CD8-positive, alpha-beta memory T cell (primary cell): ENCODE measurements at regions not wholly inside any gene's neighbourhood (a gene's known extent, or its start where the extent isn't known, plus 50 kb on each side); places are given as distances from the start of the nearest gene placed in this dataset.

Experiments
- CTCF ChIA-PET: fragments of 350-600 bp; sonication (Branson Sonifier 250); formaldehyde crosslinking; loops from one replicate; lab custom pipeline; 2021; ENCODE audit warnings: antibody characterized with exemption; lab: Charles Lee
- POLR2A ChIA-PET: fragments of 350-600 bp; sonication (Branson Sonifier 250); formaldehyde crosslinking; loops from one replicate; lab custom pipeline; 2021; ENCODE audit warnings: antibody characterized with exemption; lab: Charles Lee
- DNase-seq, 5 donors: peaks; one replicate each; pipeline versions ENCODE4 v3.0.0 to v3.0.0-alpha.2; 2020 to 2022; ENCODE audit warnings: mixed read lengths in 1 of 5
- H3K27ac ChIP-seq: one replicate; pipeline ENCODE4 v1.7.0; 2013; ENCODE audit warnings: low read depth, mild to moderate bottlenecking, low read length, moderate library complexity
- H3K27me3 ChIP-seq: 2 replicates; pipeline ENCODE4 v1.7.0; 2013; ENCODE audit warnings: low read length, mild to moderate bottlenecking; ENCODE audit not compliant: insufficient read depth, poor library complexity, severe bottlenecking
- H3K36me3 ChIP-seq: 2 replicates; pipeline ENCODE4 v1.7.0; 2013; ENCODE audit warnings: mild to moderate bottlenecking, low read length, moderate library complexity; ENCODE audit not compliant: insufficient read depth
- H3K4me1 ChIP-seq: 2 replicates; pipeline ENCODE4 v1.7.0; 2013; ENCODE audit warnings: mild to moderate bottlenecking, low read length, moderate library complexity; ENCODE audit not compliant: insufficient read depth
- H3K4me3 ChIP-seq: 2 replicates; pipeline ENCODE4 v1.7.0; 2013; ENCODE audit warnings: mild to moderate bottlenecking, low read length
- H3K9me3 ChIP-seq: 2 replicates; pipeline ENCODE4 v1.7.0; 2013; ENCODE audit warnings: mild to moderate bottlenecking, low read length
- H3K27ac Mint-ChIP-seq, 8 donors: one replicate each; pipeline ENCODE4 v1.8.0; 2020 to 2021; ENCODE audit warnings: mixed read lengths in 8 of 8, mild to moderate bottlenecking in 6 of 8, inconsistent platforms in 3 of 8, moderate library complexity in 3 of 8
- H3K27me3 Mint-ChIP-seq, 2 donors: one replicate each; pipeline ENCODE4 v1.8.0; 2020 to 2021; ENCODE audit warnings: mixed read lengths in 2 of 2, mild to moderate bottlenecking in 1 of 2, moderate library complexity in 1 of 2
- H3K36me3 Mint-ChIP-seq, 3 donors: one replicate each; pipeline ENCODE4 v1.8.0; 2020 to 2021; ENCODE audit warnings: mixed read lengths in 3 of 3, inconsistent platforms in 1 of 3, mild to moderate bottlenecking in 1 of 3
- H3K4me1 Mint-ChIP-seq, 3 donors: one replicate each; pipeline ENCODE4 v1.8.0; 2020 to 2021; ENCODE audit warnings: mixed read lengths in 3 of 3, inconsistent platforms in 1 of 3, mild to moderate bottlenecking in 1 of 3
- H3K4me3 Mint-ChIP-seq, 7 donors: one replicate each; pipeline ENCODE4 v1.8.0; 2020 to 2021; ENCODE audit warnings: mixed read lengths in 7 of 7, mild to moderate bottlenecking in 6 of 7, moderate library complexity in 4 of 7, inconsistent platforms in 2 of 7
- H3K9me3 Mint-ChIP-seq, 5 donors: one replicate each; pipeline ENCODE4 v1.8.0; 2020 to 2022; ENCODE audit warnings: mixed read lengths in 5 of 5, mild to moderate bottlenecking in 3 of 5, moderate library complexity in 2 of 5, inconsistent platforms in 1 of 5

DNA sequence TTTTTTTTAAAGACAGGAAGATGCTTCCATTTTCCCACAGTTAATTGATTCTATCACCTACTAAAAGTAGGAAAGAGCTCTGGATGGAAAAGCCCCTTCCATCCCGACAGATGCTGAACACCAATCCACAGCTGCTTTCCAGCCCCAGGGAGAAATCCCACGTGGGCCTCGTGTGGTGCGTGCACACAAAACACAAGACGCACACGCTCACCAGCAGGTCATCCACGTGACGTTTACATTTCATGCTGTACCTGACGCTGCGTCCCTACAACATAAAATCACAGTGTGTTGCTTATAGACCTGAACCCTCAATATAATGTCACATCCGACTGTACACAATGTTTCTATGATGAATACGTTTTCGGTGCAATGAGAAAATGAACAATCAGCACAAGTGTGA, 50.2 kb upstream of the DACT2 start:
- H3K27ac Mint-ChIP-seq = peak overlapping the region in 1 of 8 donors; percentile 29
- peaks cover 0 to 2% of the 10 kb centered on the region in 2 donors for H3K27me3 Mint-ChIP-seq
- no peak for DNase-seq
- peaks cover 0 to 6% (median 0%) of the 10 kb centered on the region in 5 donors for H3K9me3 Mint-ChIP-seq
- Histone ChIP-seq H3K4me1 (no peaks in the 10 kb centered on the region), H3K9me3 (no peaks in the 10 kb centered on the region), H3K27ac (no peak overlapping the region), H3K4me3 (no peak overlapping the region), H3K36me3 (no peaks in the 10 kb centered on the region), H3K27me3 (no peaks in the 10 kb centered on the region)
- CTCF ChIA-PET = interaction anchor here (1.3 to 1.6 kb wide), 2 partner anchors 512 to 523 kb away, joined by 3 read pairs; no protein-coding TSS in a partner anchor
- no peak overlapping the region for H3K4me3 Mint-ChIP-seq
- peaks cover 4 to 10% (median 8%) of the 10 kb centered on the region in 3 donors for H3K4me1 Mint-ChIP-seq
- POLR2A ChIA-PET = no interaction called here
- H3K36me3 Mint-ChIP-seq = no peaks in the 10 kb centered on the region

GRCh38 chr6:168370310-168370991, 50.9 kb upstream of the DACT2 start:
- Histone ChIP-seq H3K4me3 (no peak overlapping the region), H3K4me1 (no peaks in the 10 kb centered on the region), H3K36me3 (no peaks in the 10 kb centered on the region), H3K9me3 (no peaks in the 10 kb centered on the region), H3K27ac (no peak overlapping the region), H3K27me3 (no peaks in the 10 kb centered on the region)
- ChIA-PET CTCF (interaction anchor here (1.0 to 1.6 kb wide), 3 partner anchors 37 to 523 kb away, joined by 3 read pairs; no protein-coding TSS in a partner anchor), POLR2A (no interaction called here)
- H3K9me3 Mint-ChIP-seq = peaks cover 0 to 6% (median 0%) of the 10 kb centered on the region in 5 donors
- H3K4me1 Mint-ChIP-seq = peaks cover 4 to 10% (median 8%) of the 10 kb centered on the region in 3 donors
- no peak overlapping the region for H3K4me3 Mint-ChIP-seq
- H3K36me3 Mint-ChIP-seq = no peaks in the 10 kb centered on the region
- peak overlapping the region in 2 of 8 donors; percentile 47 to 60 for H3K27ac Mint-ChIP-seq
- DNase-seq = peak in 3 of 5 donors; percentile 38 to 43 (median 40)
- peaks cover 0 to 2% of the 10 kb centered on the region in 2 donors for H3K27me3 Mint-ChIP-seq

DNA sequence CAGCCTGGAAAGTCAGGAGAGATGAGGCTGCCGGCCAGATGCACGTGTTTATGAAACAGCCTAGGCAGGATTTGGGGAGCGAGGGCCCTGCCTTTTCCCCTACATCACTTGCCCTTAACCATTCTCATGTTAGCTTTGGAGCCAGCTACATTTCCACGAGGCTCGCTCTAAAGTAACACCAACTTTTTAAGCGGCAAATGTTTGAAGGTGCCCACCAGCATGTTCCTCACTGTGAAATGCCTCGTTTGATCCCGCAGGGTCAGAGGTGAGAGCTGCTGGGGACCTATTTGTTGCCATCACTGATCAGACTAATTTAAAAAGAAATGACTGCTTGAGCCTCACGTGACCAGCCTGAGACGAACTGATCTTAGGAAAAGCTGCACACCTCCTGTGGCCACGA, 51.6 kb upstream of the DACT2 start:
- peaks cover 4 to 10% (median 8%) of the 10 kb centered on the region in 3 donors for H3K4me1 Mint-ChIP-seq
- H3K4me1 ChIP-seq = no peaks in the 10 kb centered on the region
- no peak for DNase-seq
- no peaks in the 10 kb centered on the region for H3K27me3 ChIP-seq
- no peak overlapping the region for H3K4me3 Mint-ChIP-seq
- H3K9me3 ChIP-seq = no peaks in the 10 kb centered on the region
- H3K36me3 ChIP-seq = no peaks in the 10 kb centered on the region
- no peaks in the 10 kb centered on the region for H3K36me3 Mint-ChIP-seq
- H3K27me3 Mint-ChIP-seq = peaks cover 0 to 2% of the 10 kb centered on the region in 2 donors
- ChIA-PET CTCF (interaction anchor here (1.0 kb wide), 1 partner anchor 38 kb away, joined by 3 read pairs; no protein-coding TSS in a partner anchor), POLR2A (no interaction called here)
- H3K4me3 ChIP-seq = no peak overlapping the region
- no peak overlapping the region for H3K27ac Mint-ChIP-seq
- H3K9me3 Mint-ChIP-seq = peaks cover 0 to 3% (median 0%) of the 10 kb centered on the region in 5 donors
- H3K27ac ChIP-seq = no peak overlapping the region

- POLR2A ChIA-PET = no interaction called here
- H3K36me3 Mint-ChIP-seq = no peaks in the 10 kb centered on the region
- DNase-seq = no peak
- Histone ChIP-seq H3K36me3 (no peaks in the 10 kb centered on the region), H3K27ac (no peak overlapping the region), H3K4me1 (no peaks in the 10 kb centered on the region), H3K27me3 (no peaks in the 10 kb centered on the region), H3K4me3 (no peak overlapping the region), H3K9me3 (no peaks in the 10 kb centered on the region)
- CTCF ChIA-PET = no interaction called here
- peaks cover 0 to 1% (median 0%) of the 10 kb centered on the region in 5 donors for H3K9me3 Mint-ChIP-seq
- H3K27ac Mint-ChIP-seq = no peak overlapping the region
- peaks cover 4 to 9% (median 7%) of the 10 kb centered on the region in 3 donors for H3K4me1 Mint-ChIP-seq
- H3K27me3 Mint-ChIP-seq = peaks cover 0 to 2% of the 10 kb centered on the region in 2 donors
- H3K4me3 Mint-ChIP-seq = no peak overlapping the region
Observed at GRCh38 chr6:168371618-168371980, 52.0 kb upstream of the DACT2 start.

DNA sequence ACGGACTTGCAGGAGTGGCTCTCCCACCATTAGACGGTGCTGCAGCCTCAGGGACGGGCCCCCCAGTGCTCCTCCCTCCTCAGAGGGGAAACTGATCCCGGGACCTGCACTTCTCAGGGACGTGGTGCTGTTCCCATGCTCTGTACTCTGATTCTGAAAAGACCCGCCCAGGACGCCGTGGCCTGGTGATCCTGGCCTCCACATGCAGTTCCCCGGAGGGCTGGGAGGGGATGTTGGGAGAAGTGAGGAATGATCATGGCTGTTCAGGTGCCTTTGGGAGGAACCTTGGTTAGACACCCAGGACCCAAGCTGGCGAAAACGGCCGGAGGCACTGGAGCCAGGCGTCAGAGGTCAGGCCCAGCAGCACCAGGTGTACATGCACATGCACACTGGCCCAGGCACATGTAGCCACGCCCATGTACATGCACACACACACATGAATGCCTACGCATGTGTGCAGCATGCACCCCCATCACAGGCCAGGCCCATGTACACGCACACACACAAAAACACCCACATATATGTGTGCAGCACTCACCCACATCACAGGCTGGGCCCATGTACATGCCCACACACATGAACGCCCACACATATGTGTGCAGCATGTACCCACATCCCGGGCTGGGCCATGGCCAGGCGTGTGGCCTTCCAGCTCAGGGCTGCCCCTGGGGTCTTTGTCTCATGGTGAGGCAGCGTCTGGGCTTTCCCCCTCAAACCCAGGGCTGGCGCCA, 52.6 kb upstream of the DACT2 start:
- peaks cover 4 to 7% (median 4%) of the 10 kb centered on the region in 3 donors for H3K4me1 Mint-ChIP-seq
- no peaks in the 10 kb centered on the region for H3K36me3 Mint-ChIP-seq
- CTCF ChIA-PET = no interaction called here
- POLR2A ChIA-PET = no interaction called here
- H3K36me3 ChIP-seq = no peaks in the 10 kb centered on the region
- H3K27me3 ChIP-seq = no peaks in the 10 kb centered on the region
- no peak overlapping the region for H3K4me3 ChIP-seq
- H3K27ac ChIP-seq = no peak overlapping the region
- no peak for DNase-seq
- H3K9me3 ChIP-seq = no peaks in the 10 kb centered on the region
- no peak overlapping the region for H3K4me3 Mint-ChIP-seq
- H3K27me3 Mint-ChIP-seq = peaks cover 0 to 2% of the 10 kb centered on the region in 2 donors
- H3K4me1 ChIP-seq = no peaks in the 10 kb centered on the region
- H3K9me3 Mint-ChIP-seq = no peaks in the 10 kb centered on the region
- H3K27ac Mint-ChIP-seq = no peak overlapping the region

- H3K9me3 ChIP-seq = no peaks in the 10 kb centered on the region
- Mint-ChIP-seq H3K27me3 (peaks cover 0 to 2% of the 10 kb centered on the region in 2 donors), H3K36me3 (no peaks in the 10 kb centered on the region), H3K9me3 (no peaks in the 10 kb centered on the region), H3K27ac (no peak overlapping the region), H3K4me1 (peaks cover 4% of the 10 kb centered on the region in 3 donors), H3K4me3 (no peak overlapping the region)
- ChIA-PET CTCF (no interaction called here), POLR2A (no interaction called here)
- no peaks in the 10 kb centered on the region for H3K27me3 ChIP-seq
- H3K4me1 ChIP-seq = no peaks in the 10 kb centered on the region
- no peak overlapping the region for H3K27ac ChIP-seq
- no peaks in the 10 kb centered on the region for H3K36me3 ChIP-seq
- no peak for DNase-seq
- no peak overlapping the region for H3K4me3 ChIP-seq
Observed at GRCh38 chr6:168372889-168373288, 53.3 kb upstream of the DACT2 start.

DNA sequence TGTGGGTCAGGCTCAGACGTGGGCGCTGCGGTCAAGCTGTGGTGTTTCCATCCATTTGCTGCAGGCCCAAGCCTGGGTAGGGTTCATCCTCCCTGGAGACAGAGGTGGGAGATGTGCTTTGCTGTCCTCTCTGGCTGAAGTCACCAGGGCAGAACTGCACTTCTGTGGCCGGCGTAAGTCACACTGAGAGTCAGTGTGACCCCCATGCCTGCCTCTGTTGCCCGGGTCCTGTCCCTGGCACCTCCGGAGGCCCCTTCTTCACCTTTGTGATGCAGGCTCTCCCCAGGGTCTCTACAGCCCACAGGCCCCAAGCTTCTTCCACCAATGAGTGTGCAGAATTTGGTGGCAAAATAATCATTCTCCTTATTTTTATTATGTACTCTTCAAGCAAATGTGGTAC, 53.8 kb upstream of the DACT2 start:
- Histone ChIP-seq H3K27ac (no peak overlapping the region), H3K4me3 (no peak overlapping the region), H3K27me3 (no peaks in the 10 kb centered on the region), H3K36me3 (no peaks in the 10 kb centered on the region), H3K9me3 (no peaks in the 10 kb centered on the region), H3K4me1 (no peaks in the 10 kb centered on the region)
- H3K9me3 Mint-ChIP-seq = no peaks in the 10 kb centered on the region
- DNase-seq = no peak
- H3K4me1 Mint-ChIP-seq = peaks cover 4% of the 10 kb centered on the region in 3 donors
- POLR2A ChIA-PET = no interaction called here
- H3K27me3 Mint-ChIP-seq = peaks cover 0 to 2% of the 10 kb centered on the region in 2 donors
- no peak overlapping the region for H3K4me3 Mint-ChIP-seq
- no peaks in the 10 kb centered on the region for H3K36me3 Mint-ChIP-seq
- no peak overlapping the region for H3K27ac Mint-ChIP-seq
- CTCF ChIA-PET = no interaction called here

- H3K27me3 ChIP-seq = no peaks in the 10 kb centered on the region
- H3K9me3 ChIP-seq = no peaks in the 10 kb centered on the region
- H3K4me3 Mint-ChIP-seq = no peak overlapping the region
- no peaks in the 10 kb centered on the region for H3K9me3 Mint-ChIP-seq
- H3K36me3 Mint-ChIP-seq = no peaks in the 10 kb centered on the region
- ChIA-PET CTCF (no interaction called here), POLR2A (no interaction called here)
- peaks cover 0 to 2% of the 10 kb centered on the region in 2 donors for H3K27me3 Mint-ChIP-seq
- no peak overlapping the region for H3K4me3 ChIP-seq
- no peak overlapping the region for H3K27ac ChIP-seq
- no peaks in the 10 kb centered on the region for H3K36me3 ChIP-seq
- H3K4me1 ChIP-seq = no peaks in the 10 kb centered on the region
- no peak overlapping the region for H3K27ac Mint-ChIP-seq
- no peak for DNase-seq
- H3K4me1 Mint-ChIP-seq = peaks cover 4% of the 10 kb centered on the region in 3 donors
Observed at GRCh38 chr6:168374051-168374502, 54.5 kb upstream of the DACT2 start.
